OCI-LY3 (cell line): ENCODE measurements at regions not wholly inside any gene's neighbourhood (a gene's known extent, or its start where the extent isn't known, plus 50 kb on each side); places are given as distances from the start of the nearest gene placed in this dataset.

Source experiments
- H2AFZ ChIP-seq: fragments of 200-600, 300-600 bp; shearing (Covaris generic); 2 replicates; pipeline ENCODE4 v1.6.0; 2014; ENCODE audit warnings: antibody characterized with exemption, low read depth, low read length
- H3K27ac ChIP-seq: fragments of 200-600, 300-600 bp; sonication (generic); 2 replicates; pipeline ENCODE4 v1.5.1; 2014; ENCODE audit warnings: mild to moderate bottlenecking, low read length, moderate library complexity, mixed read lengths
- H3K27me3 ChIP-seq: fragments of 200-600, 300-600 bp; sonication (generic); 2 replicates; pipeline ENCODE4 v1.6.1; 2014; ENCODE audit warnings: low read depth, low read length, mixed read lengths
- H3K36me3 ChIP-seq: fragments of 200-600, 300-600 bp; sonication (generic); replicated peaks from 2 replicates; pipeline ENCODE3; 2014; ENCODE audit warnings: low read depth, low read length, mixed read lengths
- H3K4me1 ChIP-seq: fragments of 300-600, 200-600 bp; sonication (generic); 2 replicates; pipeline ENCODE4 v1.6.1; 2014; ENCODE audit warnings: low read length, mixed read lengths
- H3K4me2 ChIP-seq: fragments of 200-600, 300-600 bp; sonication (generic); 2 replicates; pipeline ENCODE4 v1.6.1; 2014; ENCODE audit warnings: low read length, mixed read lengths
- H3K4me3 ChIP-seq: fragments of 300-600, 200-600 bp; sonication (generic); 2 replicates; pipeline ENCODE4 v1.5.1; 2014; ENCODE audit warnings: antibody characterized with exemption, mild to moderate bottlenecking, low read length, moderate library complexity
- H3K79me2 ChIP-seq: fragments of 300-600, 200-600 bp; shearing (Covaris generic); 2 replicates; pipeline ENCODE4 v1.6.1; 2014; ENCODE audit warnings: mild to moderate bottlenecking, low read length, mixed read lengths
- H3K9ac ChIP-seq: fragments of 300-600, 200-600 bp; shearing (Covaris generic); 2 replicates; pipeline ENCODE4 v1.6.0; 2014; ENCODE audit warnings: mild to moderate bottlenecking, low read length, moderate library complexity
- H3K9me3 ChIP-seq: fragments of 200-600, 300-600 bp; shearing (Covaris generic); 2 replicates; pipeline ENCODE4 v1.6.1; 2014; ENCODE audit warnings: low read length, mixed read lengths; ENCODE audit not compliant: insufficient read depth
- H4K20me1 ChIP-seq: fragments of 200-600, 300-600 bp; sonication (generic); 2 replicates; pipeline ENCODE4 v1.6.1; 2016; ENCODE audit warnings: low read length, mixed read lengths; ENCODE audit not compliant: insufficient read depth
- EZH2phosphoT487 ChIP-seq: fragments of 200-600 bp; shearing (Covaris generic); IDR thresholded peaks from 2 replicates; pipeline ENCODE4 v1.6.1; 2018; ENCODE audit warnings: antibody characterized with exemption, mixed run types, low read depth
- TF ChIP-seq, protein P1 (sequence below): fragments of 200-600, 300-600 bp; sonication (generic); IDR thresholded peaks from 2 replicates; pipeline ENCODE4 v1.5.1; 2014; ENCODE audit warnings: antibody characterized with exemption, low read length, low read depth

DNA sequence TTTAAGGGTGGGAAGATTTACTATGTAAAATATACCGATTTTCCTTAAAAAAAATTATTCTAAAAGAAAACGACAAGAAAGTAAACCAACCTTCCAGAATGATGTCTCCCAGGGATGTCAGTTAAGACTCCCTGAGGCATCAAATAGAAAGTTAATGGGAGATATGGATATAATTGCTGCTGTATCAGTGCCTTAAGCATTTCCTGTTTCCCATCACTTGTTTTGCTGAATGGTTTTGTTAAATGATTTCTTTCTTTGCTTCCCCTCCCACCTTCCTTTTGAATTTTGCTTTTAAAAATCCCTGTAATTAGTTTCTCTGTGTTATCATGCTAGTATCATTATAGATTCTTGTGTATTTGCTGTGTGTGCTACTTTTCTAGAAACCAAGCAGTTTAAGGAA, 154.3 kb upstream of the CWC22 start:
- H3K9ac ChIP-seq = no peak overlapping the region
- no peaks in the 10 kb centered on the region for H3K9me3 ChIP-seq
- no peaks in the 10 kb centered on the region for H3K79me2 ChIP-seq
- H3K36me3 ChIP-seq = no peaks in the 10 kb centered on the region
- no peak overlapping the region for H2AFZ ChIP-seq
- no peaks in the 10 kb centered on the region for H3K27me3 ChIP-seq
- H3K4me1 ChIP-seq = no peaks in the 10 kb centered on the region
- no peak for TF ChIP-seq EZH2phosphoT487
- TF ChIP-seq, protein P1, sequence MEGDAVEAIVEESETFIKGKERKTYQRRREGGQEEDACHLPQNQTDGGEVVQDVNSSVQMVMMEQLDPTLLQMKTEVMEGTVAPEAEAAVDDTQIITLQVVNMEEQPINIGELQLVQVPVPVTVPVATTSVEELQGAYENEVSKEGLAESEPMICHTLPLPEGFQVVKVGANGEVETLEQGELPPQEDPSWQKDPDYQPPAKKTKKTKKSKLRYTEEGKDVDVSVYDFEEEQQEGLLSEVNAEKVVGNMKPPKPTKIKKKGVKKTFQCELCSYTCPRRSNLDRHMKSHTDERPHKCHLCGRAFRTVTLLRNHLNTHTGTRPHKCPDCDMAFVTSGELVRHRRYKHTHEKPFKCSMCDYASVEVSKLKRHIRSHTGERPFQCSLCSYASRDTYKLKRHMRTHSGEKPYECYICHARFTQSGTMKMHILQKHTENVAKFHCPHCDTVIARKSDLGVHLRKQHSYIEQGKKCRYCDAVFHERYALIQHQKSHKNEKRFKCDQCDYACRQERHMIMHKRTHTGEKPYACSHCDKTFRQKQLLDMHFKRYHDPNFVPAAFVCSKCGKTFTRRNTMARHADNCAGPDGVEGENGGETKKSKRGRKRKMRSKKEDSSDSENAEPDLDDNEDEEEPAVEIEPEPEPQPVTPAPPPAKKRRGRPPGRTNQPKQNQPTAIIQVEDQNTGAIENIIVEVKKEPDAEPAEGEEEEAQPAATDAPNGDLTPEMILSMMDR = no peak
- no peak overlapping the region for H3K4me2 ChIP-seq
- no peaks in the 10 kb centered on the region for H4K20me1 ChIP-seq
- no peak overlapping the region for H3K4me3 ChIP-seq
- no peak overlapping the region for H3K27ac ChIP-seq

DNA sequence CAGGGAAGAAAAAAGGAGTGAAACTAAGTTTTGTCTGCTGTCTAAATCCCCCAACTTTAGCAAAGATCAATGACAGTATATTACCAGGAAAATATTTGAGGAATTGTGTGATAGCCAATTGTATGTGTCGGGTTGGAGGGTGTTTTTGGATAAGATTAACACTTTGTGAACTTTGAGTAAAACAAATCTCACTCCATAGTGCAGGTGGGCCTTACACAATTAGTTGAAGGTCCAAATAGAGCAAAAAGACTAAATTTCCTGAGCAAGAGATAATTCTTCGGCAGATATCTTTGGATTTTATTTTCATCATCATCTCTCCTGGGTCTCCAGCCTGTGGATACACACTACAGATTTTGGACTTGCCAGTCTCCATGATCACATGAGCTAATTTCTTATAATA, 152.8 kb upstream of the CWC22 start:
- no peaks in the 10 kb centered on the region for H4K20me1 ChIP-seq
- H3K27me3 ChIP-seq = no peaks in the 10 kb centered on the region
- no peak overlapping the region for H3K27ac ChIP-seq
- no peaks in the 10 kb centered on the region for H3K9me3 ChIP-seq
- H3K36me3 ChIP-seq = no peaks in the 10 kb centered on the region
- no peak overlapping the region for H3K9ac ChIP-seq
- no peaks in the 10 kb centered on the region for H3K4me1 ChIP-seq
- no peaks in the 10 kb centered on the region for H3K79me2 ChIP-seq
- no peak for TF ChIP-seq EZH2phosphoT487
- TF ChIP-seq, protein P1 = no peak
- H3K4me3 ChIP-seq = no peak overlapping the region
- no peak overlapping the region for H2AFZ ChIP-seq
- no peak overlapping the region for H3K4me2 ChIP-seq

DNA sequence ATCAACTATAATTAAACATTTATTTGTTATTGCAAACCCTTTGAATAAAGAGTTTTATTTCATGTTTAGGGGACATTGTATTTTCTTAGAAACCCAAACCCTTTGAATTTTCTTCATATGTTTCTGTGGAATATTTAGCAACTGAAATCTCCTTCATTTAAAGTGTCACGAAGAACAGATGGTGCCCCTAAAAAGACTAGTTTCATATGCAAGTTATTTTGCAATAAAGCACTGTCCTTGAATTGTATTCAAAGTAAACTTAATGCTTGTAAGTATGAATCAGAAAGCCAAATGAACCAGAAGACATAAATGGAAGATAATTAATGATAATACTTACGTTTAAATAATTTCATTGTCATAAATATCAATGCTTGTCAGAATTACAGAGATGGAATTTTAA, 151.9 kb upstream of the CWC22 start:
- no peak overlapping the region for H3K4me2 ChIP-seq
- H3K4me1 ChIP-seq = no peaks in the 10 kb centered on the region
- TF ChIP-seq, protein P1 = no peak

DNA sequence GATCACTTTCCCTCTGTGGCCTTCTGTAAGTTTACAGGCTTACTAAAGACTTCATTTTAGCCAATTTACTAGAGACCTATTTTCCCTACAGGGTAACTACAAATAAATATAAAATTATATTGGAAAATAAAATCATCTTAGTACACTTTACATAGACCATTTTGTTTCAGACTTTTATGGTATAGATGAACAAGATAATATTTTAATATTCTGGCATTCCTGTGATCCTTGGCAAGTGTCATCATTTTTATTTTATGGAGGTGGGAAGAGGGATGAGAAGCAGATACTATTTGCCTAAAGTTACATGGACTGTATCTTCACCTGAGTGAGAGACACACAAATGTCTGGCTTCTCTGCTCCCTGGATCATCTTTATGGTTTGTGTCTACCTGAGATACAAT, 149.6 kb upstream of the CWC22 start:
- no peak overlapping the region for H3K4me2 ChIP-seq
- H4K20me1 ChIP-seq = no peaks in the 10 kb centered on the region
- no peaks in the 10 kb centered on the region for H3K27me3 ChIP-seq
- no peaks in the 10 kb centered on the region for H3K36me3 ChIP-seq
- no peaks in the 10 kb centered on the region for H3K4me1 ChIP-seq
- no peak overlapping the region for H3K4me3 ChIP-seq
- H3K9me3 ChIP-seq = no peaks in the 10 kb centered on the region
- H3K79me2 ChIP-seq = no peaks in the 10 kb centered on the region
- no peak overlapping the region for H3K9ac ChIP-seq
- TF ChIP-seq, protein P1 = no peak
- TF ChIP-seq EZH2phosphoT487 = no peak
- no peak overlapping the region for H2AFZ ChIP-seq
- no peak overlapping the region for H3K27ac ChIP-seq

More for the DNA sequence above, 151.9 kb upstream of the CWC22 start:
- Histone ChIP-seq H3K9ac (no peak overlapping the region), H3K9me3 (no peaks in the 10 kb centered on the region), H2AFZ (no peak overlapping the region), H3K27ac (no peak overlapping the region), H4K20me1 (no peaks in the 10 kb centered on the region), H3K27me3 (no peaks in the 10 kb centered on the region), H3K36me3 (no peaks in the 10 kb centered on the region), H3K79me2 (no peaks in the 10 kb centered on the region), H3K4me3 (no peak overlapping the region)
